ENCODE measurements at regions not wholly inside any gene's neighbourhood (a gene's known extent, or its start where the extent isn't known, plus 50 kb on each side); places are given as distances from the start of the nearest gene placed in this dataset.
"Not testable (repeated sequence)": the region's sequence is repeated elsewhere in the genome, so short reads cannot be mapped to it uniquely, and the experiment has no call there.

- no peak for DNase-seq
These were observed 756.8 kb downstream of the RAPGEF2 start for GRCh38 chr4:159859656-159860148.

- no peak for DNase-seq
These were observed 758.1 kb downstream of the RAPGEF2 start for GRCh38 chr4:159860945-159861344.

GRCh38 chr4:159864337-159864736, 761.5 kb downstream of the RAPGEF2 start:
- no peak for DNase-seq

- no peak for DNase-seq
These were observed 764.8 kb downstream of the RAPGEF2 start for GRCh38 chr4:159867673-159868072.

GRCh38 chr4:159868936-159869335, 766.1 kb downstream of the RAPGEF2 start:
- DNase-seq = not testable (repeated sequence)

GRCh38 chr4:159871141-159871540, 768.3 kb downstream of the RAPGEF2 start:
- DNase-seq = no peak

- no peak for DNase-seq
These were observed 778.3 kb downstream of the RAPGEF2 start for GRCh38 chr4:159881158-159881557.

GRCh38 chr4:159884989-159885388, 782.1 kb downstream of the RAPGEF2 start:
- no peak for DNase-seq

- DNase-seq = no peak
These were observed 796.7 kb downstream of the RAPGEF2 start for GRCh38 chr4:159899596-159899995.

- DNase-seq = no peak
These were observed 797.7 kb downstream of the RAPGEF2 start for GRCh38 chr4:159900562-159900961.

- DNase-seq = no peak
These were observed 799.8 kb downstream of the RAPGEF2 start for GRCh38 chr4:159902648-159903047.

GRCh38 chr4:159904906-159905305, 802.0 kb downstream of the RAPGEF2 start:
- no peak for DNase-seq

GRCh38 chr4:159906051-159906450, 803.2 kb downstream of the RAPGEF2 start:
- DNase-seq = no peak

GRCh38 chr4:159906517-159906916, 803.6 kb downstream of the RAPGEF2 start:
- DNase-seq = no peak

GRCh38 chr4:159910721-159911120, 807.8 kb downstream of the RAPGEF2 start:
- DNase-seq = no peak

GRCh38 chr4:159922119-159922518, 819.2 kb downstream of the RAPGEF2 start:
- DNase-seq = no peak

GRCh38 chr4:159925770-159926169, 822.9 kb downstream of the RAPGEF2 start:
- no peak for DNase-seq

- no peak for DNase-seq
These were observed 824.0 kb downstream of the RAPGEF2 start for GRCh38 chr4:159926871-159927270.

GRCh38 chr4:159927781-159928180, 824.9 kb downstream of the RAPGEF2 start:
- no peak for DNase-seq

- DNase-seq = not testable (repeated sequence)
These were observed 831.7 kb downstream of the RAPGEF2 start for GRCh38 chr4:159934602-159935001.

GRCh38 chr4:159937595-159937994, 834.7 kb downstream of the RAPGEF2 start:
- no peak for DNase-seq

- DNase-seq = not testable (repeated sequence)
These were observed 836.8 kb downstream of the RAPGEF2 start for GRCh38 chr4:159939681-159940080.

GRCh38 chr4:159941076-159941475, 838.2 kb downstream of the RAPGEF2 start:
- DNase-seq = no peak

GRCh38 chr4:159944477-159944876, 841.6 kb downstream of the RAPGEF2 start:
- DNase-seq = no peak

- DNase-seq = peak; percentile 70
These were observed 844.2 kb downstream of the RAPGEF2 start for GRCh38 chr4:159946983-159947615.
